GM18505 (cell line): ENCODE measurements at regions not wholly inside any gene's neighbourhood (a gene's known extent, or its start where the extent isn't known, plus 50 kb on each side); places are given as distances from the start of the nearest gene placed in this dataset.

Experiments
- ATAC-seq: cut with Tn5 transposase; IDR thresholded peaks from one replicate; pipeline ENCODE4 v1.9.1; 2021; ENCODE audit not compliant: unreplicated experiment
- POLR2A ChIP-seq: IDR thresholded peaks from 4 replicates; pipeline ENCODE4 v1.6.1; 2011; ENCODE audit warnings: borderline replicate concordance; ENCODE audit not compliant: insufficient read depth, insufficient read length; ENCODE audit errors: extremely low read depth

- TF ChIP-seq POLR2A, result no peak
These were observed 855.3 kb downstream of the MCTP2 start for GRCh38 chr15:95086531-95087252.

DNA sequence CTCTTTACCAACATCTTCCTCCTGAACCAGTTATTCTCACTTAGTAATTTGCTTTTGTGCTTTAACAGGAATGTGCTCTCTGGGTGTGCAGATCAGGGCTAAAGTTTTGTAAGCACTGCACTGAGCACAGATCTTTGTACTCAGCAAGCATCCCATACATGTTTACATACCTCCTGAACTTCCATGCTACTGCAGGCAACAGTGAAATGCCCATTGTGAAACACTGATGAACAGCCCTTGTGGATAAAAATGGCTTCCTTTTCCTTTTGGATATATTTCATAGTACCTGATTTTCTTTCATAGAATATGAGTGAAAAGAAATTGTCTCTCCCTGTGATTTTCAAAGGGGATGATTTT lies 855.9 kb downstream of the MCTP2 start:
- ATAC-seq, result no peak
- no peak for TF ChIP-seq POLR2A

More at GRCh38 chr15:95086531-95087252, 855.3 kb downstream of the MCTP2 start:
- ATAC-seq, result no peak

DNA sequence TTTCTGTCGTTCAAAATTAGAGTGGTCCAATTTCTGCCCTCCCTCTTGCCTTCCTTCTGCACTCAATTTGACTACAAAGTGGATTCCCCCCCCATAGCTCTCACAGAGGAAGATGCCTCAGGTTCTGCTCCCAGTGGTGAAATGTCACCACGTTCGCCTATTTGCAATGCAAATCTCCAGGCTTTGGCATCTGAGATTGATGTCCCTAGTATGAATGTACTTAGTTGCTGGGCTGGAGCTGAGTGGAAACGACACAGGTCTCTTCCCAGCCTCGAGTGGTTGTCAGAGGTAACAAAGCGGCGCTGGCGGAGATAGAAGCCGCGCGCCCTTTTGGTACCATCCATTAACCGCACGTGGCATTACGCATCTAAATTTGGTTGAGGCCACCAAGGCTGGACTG lies 860.1 kb downstream of the MCTP2 start:
- TF ChIP-seq POLR2A, result no peak
- ATAC-seq, result no peak

DNA sequence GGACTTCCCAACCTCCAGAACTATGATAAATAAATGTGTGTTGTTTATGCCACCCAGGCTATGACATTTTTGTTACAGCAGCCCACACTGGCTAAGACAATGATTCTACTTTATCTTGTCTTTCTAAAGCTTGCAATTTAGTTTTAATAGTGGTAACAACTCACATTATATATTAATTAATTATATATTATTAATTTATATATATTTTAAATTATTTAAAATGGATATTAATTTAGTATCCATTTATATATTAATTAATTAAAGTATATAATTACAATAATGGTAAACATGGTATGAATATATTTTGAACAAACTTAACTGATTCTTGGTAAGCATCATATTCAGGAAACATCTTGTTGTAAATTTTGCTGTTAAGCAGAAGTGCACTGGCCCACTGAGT lies 863.9 kb downstream of the MCTP2 start:
- TF ChIP-seq POLR2A, result no peak
- no peak for ATAC-seq

DNA sequence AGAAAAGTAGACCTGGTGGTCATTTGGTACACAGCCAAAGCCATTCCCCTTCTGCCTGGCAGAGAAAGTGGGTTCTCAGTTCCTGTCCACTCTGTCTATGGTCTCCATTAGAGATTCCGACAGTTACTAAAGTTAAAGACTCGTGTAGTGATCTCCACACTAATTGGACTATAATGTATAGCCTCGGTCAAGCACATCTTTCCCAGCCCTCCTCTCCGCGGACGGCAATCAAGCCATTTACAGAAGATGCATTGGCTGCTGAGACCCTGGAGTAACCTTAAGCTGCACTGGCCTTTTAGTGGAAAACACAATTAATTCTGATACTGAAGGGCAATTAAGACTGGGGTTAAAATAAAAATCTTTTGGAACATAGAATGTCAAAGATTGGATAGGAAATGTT lies 865.3 kb downstream of the MCTP2 start:
- TF ChIP-seq POLR2A, result no peak

DNA sequence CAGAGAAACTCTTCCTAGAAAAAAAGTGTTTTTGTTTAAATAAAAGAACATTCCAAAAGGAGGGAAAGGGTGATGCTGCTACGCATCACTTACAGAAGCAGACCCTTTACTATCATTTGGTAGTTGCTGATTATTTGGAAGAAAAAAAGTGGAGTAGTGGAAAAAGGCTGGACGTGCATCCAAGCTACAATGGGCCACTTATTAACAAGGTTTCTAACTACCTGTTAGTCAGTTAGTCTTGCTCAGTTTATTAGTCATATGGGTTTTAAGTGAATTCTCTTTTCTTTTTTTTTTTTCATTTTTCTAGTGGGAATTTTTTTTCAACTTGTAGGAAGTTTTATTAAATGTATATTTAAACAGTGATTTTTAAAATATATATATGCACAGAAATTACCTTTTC lies 866.0 kb downstream of the MCTP2 start:
- no peak for TF ChIP-seq POLR2A
- ATAC-seq, result no peak

More for the DNA sequence above, 865.3 kb downstream of the MCTP2 start:
- ATAC-seq, result no peak

DNA sequence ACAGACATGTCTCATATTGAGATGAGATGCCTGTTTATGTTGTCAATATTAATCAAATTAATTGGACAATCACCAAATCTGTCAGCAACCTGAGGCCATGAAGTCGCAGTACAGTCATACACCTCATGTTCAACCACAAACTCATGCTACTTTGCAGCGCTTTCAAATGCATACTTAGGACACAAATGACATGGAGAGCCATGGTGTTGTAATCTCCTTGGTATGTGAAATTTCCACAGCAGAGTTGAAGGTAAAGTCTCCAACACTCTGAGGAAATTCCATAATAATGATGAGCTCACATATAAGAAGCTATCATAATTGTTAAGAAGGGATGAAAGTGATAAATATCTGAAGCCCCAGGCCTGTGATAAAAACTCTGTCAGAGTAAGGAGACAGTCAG lies 873.9 kb downstream of the MCTP2 start:
- TF ChIP-seq POLR2A, result no peak
- no peak for ATAC-seq

- no peak for TF ChIP-seq POLR2A
- ATAC-seq, result no peak
These were observed 875.4 kb downstream of the MCTP2 start for GRCh38 chr15:95106801-95107200.

GRCh38 chr15:95108673-95109072 lies 877.3 kb downstream of the MCTP2 start:
- TF ChIP-seq POLR2A, result no peak
- ATAC-seq, result no peak

DNA sequence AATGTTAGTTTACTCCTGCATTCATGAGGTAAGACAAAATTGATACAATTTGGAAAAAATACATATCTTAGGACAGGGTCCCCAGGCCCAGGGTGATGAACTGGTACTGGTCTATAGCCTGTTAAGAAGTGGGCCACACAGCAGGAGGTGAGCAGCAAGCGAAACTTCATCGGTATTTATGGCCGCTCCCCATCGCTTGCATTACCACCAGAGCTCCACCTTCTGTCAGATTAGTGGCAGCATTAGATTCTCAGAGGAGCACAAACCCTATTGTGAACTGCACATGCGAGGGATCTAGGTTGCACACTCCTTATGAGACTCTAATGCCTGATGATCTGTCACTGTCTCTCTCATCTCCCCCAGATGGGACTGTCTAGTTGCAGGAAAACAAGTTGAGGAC lies 880.6 kb downstream of the MCTP2 start:
- TF ChIP-seq POLR2A, result no peak
- no peak for ATAC-seq

DNA sequence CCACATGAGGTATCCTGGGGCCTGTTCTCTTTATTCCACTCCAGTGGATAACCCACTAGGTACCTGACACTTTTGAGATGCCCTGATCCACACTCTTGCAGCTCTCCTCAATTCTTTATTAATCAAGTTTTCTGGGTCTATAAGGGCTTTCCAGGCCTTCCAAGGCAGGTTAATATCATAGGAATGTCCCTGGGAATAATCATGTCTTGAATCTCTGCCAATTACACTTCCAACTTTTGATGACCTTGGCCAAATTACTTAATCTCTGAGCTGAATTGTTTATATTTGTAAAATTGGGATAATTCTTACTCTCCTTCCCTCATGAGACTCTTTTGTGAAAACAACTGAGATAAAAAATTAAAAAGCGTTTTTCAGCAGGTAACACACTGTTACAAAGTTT lies 881.7 kb downstream of the MCTP2 start:
- no peak for ATAC-seq
- no peak for TF ChIP-seq POLR2A

- ATAC-seq, result no peak
- no peak for TF ChIP-seq POLR2A
These were observed 887.8 kb downstream of the MCTP2 start for GRCh38 chr15:95119041-95119610.

DNA sequence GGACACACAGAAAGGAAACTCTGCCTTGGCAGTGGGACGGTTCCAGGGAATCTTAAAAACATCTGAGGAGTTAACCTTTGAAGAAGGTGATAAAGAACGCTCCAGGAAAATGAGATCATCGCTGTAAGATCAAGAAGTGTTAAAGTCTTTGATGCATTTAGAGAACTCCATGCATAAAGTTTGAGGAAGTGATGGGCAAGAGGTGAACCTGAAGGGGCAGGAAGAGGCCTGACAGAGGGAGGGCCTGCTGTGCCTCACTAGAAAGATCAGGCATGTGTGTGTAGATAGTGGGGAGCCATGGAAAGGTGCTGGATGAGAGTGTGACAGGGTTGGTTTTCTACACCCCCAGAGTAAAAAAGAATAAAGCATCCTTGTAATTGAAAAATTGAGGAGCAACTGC lies 889.2 kb downstream of the MCTP2 start:
- no peak for TF ChIP-seq POLR2A
- no peak for ATAC-seq

GRCh38 chr15:95121191-95121590 lies 889.8 kb downstream of the MCTP2 start:
- ATAC-seq, result no peak
- TF ChIP-seq POLR2A, result no peak

DNA sequence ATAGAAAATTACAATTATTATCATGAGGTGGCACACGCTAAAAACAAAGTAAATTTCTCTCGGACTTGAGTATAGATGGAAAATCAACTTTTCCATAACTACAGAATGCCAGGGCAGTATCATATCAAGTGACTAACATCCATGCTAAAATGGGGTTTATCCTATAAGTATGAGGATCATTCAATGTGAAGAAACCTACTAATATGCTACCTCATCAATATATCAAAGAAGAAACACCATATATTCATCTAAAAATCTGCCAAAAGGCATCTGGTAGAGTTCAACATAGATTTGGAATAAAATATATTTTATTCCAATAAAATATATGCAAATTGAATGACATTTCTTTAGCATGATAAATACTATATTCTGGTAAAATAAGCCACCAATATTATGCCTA lies 894.4 kb downstream of the MCTP2 start:
- no peak for TF ChIP-seq POLR2A
- no peak for ATAC-seq

DNA sequence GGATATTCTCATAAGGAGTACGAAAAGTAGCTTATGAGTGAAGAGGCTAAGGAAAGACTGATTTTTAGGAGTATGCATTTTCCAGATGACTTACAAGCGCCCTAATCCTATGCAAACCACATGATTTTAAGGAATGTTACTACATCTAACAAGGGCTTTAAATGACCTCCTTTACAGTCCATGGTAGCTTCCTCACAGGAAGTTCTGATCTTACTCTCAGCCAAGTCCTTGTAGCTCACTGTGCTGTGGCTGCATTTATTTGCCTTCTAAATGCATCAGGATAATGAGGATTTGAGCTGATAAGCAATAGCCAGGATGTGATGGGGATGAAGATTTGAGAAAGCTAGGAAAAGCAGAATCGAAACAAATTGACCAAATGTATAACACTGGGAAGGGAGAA lies 896.0 kb downstream of the MCTP2 start:
- TF ChIP-seq POLR2A, result no peak
- no peak for ATAC-seq

GRCh38 chr15:95129574-95129973 lies 898.2 kb downstream of the MCTP2 start:
- no peak for ATAC-seq

More at GRCh38 chr15:95129574-95129973, 898.2 kb downstream of the MCTP2 start:
- TF ChIP-seq POLR2A, result no peak
